Erythroblast (primary cell): ENCODE measurements at regions not wholly inside any gene's neighbourhood (a gene's known extent, or its start where the extent isn't known, plus 50 kb on each side); places are given as distances from the start of the nearest gene placed in this dataset.

ENCODE experiments used
- DNase-seq, 2 experiments: peaks; one replicate each; lab custom pipeline; 2025; lab: John Stamatoyannopoulos, UW
- GATA1 ChIP-seq: IDR thresholded peaks from 2 replicates; pipeline ENCODE4 v1.6.1; 2011; ENCODE audit warnings: low read depth, mild to moderate bottlenecking, control low read depth, low read length, moderate library complexity
- POLR2A ChIP-seq: IDR thresholded peaks from 2 replicates; pipeline ENCODE4 v1.6.1; 2011; ENCODE audit warnings: mild to moderate bottlenecking, low read length

DNA sequence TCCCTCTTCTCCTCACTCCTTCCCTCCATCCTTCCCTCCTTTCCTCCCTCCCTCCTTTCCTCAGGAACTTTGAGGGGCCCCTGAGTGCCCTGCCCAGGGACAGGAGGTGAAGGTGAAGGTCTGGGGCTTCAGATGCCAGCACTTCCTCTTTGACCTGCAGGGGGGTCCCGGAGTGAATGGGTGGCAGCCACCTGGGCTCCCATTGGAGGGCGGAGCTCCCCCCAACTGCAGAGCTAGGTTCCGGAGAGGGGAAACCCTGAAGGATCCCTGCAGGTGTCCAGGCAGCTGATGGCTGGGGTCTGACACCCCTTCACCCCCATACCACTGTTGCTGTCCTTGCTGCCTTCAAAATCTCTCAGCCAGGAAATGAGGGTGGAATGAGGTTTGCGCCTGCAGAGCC lies 1131.3 kb downstream of the BRD1 start:
- no peak for DNase-seq
- no peak for TF ChIP-seq GATA1

DNA sequence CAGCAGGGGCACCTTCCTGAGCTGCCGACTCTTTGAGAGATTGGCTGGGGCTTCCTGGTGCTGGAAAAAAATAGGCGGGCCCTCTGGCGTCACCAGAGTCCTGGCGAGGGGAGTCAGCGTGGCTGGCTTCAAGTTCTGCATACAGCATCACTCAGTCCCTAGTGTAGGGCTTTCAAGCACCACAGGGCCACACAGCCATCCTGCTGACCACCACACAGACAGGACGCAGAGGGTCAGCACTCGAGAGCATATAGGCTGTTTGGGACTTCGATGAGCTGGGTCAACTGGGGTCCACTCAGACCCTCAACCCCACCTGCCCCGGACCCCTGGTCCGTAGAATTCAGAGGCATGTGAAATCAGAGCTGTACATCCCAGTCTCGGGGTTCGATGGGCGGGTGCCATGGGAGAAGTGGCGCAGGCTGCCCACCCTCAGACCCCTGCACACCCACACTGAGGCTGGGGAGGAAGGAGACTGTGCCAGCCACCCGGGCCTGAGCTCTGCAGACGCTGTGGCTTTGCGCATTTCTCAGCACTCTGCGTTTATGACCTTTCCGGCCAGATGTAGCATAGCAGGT lies 1131.9 kb downstream of the BRD1 start:
- no peak for DNase-seq
- TF ChIP-seq POLR2A (no peak), GATA1 (no peak)

DNA sequence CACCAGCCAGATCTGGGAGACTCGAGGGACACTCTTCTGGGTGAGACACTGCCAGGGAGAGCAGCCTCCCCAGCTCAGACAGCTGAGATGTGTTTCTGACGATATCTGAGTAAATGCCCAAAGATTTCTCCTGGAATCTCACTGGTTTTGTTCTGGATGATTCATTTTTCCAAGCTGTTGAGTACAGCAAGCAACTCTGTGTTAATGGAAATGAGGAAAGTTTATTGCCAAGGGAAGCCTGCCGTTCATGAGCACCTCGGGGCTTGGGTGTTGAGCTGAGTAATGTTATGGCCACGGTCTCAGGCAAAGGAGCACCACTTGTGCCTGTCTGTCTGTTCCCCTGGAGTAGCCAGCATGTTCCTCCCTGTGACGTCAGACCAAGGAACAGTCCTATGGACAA lies 1132.4 kb downstream of the BRD1 start:
- no peak for DNase-seq
- no peak for TF ChIP-seq GATA1
- no peak for TF ChIP-seq POLR2A

DNA sequence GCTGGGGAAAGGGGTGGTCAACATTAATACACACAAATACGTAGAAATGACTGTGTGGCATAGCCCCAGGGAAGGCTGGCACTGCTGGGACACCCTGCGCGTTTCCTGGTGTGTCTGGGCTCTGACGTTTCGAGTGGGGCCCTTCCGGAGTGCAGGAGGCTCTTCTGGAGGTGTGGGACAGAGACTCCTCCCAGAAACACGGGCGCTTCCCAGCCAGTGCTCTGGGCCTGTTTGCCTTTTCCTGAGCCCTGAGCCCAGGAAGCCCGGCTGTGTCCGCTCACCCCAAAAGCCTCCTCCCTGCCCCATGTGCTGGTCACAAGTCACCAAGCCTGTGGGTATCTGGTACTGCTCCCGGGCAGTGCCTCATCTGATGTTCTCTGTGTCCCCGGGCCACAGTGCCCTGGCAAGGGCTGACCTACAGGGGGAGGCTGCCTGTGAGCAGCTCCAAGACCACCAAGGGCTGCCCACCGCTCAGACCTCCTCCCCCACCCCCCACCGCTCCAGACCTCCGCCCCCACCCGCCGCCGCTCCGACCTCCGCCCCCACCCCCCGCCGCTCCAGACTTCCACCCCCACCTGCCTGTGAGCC lies 1133.3 kb downstream of the BRD1 start:
- no peak for TF ChIP-seq POLR2A
- TF ChIP-seq GATA1: no peak
- DNase-seq: no peak

DNA sequence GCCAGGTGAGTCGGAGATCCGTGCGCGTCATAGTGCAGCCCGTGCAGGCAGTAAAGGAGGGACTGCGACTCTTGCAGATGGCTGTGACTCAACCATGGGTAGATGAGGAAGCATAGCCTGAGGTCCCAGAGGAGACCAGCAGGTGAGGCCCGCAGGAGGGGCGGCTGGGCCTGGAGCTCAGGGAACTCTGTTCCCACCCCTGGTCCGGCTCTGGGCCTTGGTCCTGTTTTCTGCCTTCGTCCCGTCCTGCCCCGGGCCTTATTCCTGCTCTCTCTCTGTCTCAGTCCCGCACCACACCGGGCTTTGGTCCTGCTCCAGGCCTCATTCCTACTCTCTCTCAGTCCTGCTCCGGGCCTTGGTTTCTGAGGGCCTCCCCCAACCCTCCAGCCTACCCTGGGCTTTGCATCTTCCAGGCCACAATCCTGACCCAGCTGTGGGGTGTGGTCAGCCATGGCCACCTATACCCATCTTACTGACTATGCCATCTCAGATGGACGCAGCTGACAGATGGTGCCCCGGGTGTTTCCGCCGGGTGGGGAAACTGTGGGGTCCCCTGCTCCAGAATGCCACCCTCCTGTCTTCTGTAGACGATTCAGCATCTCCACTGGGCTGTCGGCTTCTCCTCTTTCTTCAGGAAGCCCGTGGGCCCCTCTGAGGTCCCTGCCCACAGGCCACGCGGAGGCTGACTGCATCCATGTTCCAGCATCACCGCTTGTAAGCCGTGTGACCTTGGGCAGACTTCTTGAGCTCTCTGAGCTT lies 1134.1 kb downstream of the BRD1 start:
- DNase-seq: no peak
- TF ChIP-seq POLR2A: no peak
- TF ChIP-seq GATA1: no peak

DNA sequence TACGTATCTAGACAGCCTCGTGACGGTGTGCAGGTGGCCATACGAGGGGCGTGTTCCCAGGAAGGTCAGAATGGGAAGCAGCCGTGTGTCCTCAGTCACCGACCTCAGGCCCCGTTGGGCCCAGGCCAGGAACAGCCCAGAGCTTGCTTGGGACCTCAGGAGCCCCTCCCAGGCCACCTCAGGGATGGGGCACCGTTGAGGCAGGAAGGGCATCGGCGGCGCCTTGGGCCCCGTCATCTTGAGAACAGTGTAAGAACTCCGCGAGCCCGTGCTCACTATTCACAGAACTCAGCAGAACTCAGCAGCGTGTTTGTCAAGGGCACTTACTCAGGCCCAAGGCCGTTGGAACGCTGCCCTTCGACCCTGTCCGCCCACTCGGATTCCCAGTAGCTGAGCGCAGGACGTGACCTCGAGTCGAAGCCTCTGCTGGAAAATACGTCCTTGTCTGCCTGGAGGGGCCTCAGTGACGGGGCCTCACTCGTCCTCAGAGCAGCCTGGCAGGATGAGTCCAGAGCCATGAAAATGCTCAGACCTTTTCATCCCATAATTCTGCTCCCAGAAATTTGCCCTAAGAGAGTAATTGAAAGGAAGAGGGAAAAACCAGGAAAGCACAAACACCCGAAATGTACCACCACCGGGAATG lies 1134.8 kb downstream of the BRD1 start:
- no peak for TF ChIP-seq POLR2A
- no peak for TF ChIP-seq GATA1
- DNase-seq: no peak

DNA sequence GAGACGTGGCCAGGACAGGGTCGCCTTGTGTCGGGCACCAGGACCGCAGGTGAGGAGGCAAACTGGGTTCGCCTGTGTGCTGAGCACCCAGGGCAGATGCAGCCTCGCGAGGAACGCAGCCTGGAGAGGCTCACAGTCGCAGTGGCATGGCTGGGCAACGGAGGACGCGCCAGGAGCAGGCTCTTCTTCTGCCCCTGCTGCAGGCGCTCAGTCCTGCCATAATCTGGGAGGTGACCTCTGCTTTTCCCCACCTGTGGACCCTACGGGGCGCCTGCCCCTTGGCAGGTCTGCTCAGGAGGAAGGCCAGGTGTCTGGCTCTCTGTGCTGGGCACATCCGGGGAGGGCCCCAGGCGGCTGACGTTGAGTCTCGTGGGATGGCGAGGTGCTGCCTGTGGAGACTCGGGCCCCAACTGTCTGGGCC lies 1136.2 kb downstream of the BRD1 start:
- TF ChIP-seq POLR2A (no peak), GATA1 (no peak)
- no peak for DNase-seq

DNA sequence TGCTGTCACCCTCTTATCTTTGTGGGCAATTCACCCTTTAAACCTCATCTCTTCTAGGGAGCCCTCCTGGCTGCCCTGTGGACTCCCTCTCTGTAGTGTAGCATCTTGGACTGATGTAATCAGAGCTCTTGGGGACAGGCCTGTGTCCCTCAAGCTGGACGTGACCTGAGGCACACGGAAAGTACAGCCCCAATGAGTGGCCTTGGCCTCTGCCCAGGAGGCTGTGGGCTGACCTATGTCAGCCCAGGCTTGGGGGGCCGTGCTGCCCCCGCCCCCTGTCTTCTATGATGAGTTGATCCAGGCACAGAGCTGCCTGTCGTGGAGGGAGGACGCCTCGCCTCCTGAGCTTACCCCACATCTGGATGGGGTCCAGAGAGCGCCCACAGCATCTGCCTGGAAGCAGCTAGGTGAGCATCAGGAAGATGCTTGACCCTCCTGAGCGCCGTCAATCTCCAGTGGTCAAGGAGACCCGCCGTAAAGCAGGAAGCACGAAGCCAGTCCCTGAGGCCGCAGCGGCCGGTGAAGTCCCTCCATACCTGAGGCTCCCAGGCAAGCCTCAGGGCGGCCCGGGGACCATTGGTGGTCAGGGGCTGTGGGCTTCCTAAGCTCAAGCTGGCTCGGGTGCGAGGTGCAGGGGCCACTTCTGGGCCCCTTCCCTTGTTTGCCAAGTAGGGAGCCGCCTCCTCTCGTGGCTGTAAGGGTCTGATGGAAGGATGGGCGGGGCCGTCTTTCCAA lies 1136.9 kb downstream of the BRD1 start:
- DNase-seq: no peak
- TF ChIP-seq POLR2A (no peak), GATA1 (no peak)

DNA sequence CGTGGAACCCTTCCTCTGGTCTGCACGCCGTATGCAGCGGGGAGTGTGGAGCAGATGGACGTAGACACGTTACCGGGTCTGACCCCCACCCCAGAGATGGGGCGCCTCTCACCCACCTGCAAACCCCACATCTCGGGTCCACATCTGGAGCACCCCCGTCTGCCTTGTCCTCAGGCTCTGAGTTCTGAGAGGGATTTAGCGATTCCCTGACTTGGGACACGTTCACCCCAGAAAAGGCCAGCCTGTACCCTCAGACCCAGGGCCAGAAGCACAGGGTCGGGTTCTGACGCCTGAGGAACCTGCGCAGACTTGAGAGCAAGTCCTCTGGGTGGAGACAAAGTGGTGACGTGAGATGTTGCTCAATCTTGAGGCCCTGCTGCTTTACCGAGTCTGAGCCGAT lies 1138.5 kb downstream of the BRD1 start:
- DNase-seq: no peak
- TF ChIP-seq POLR2A: no peak
- TF ChIP-seq GATA1: no peak

DNA sequence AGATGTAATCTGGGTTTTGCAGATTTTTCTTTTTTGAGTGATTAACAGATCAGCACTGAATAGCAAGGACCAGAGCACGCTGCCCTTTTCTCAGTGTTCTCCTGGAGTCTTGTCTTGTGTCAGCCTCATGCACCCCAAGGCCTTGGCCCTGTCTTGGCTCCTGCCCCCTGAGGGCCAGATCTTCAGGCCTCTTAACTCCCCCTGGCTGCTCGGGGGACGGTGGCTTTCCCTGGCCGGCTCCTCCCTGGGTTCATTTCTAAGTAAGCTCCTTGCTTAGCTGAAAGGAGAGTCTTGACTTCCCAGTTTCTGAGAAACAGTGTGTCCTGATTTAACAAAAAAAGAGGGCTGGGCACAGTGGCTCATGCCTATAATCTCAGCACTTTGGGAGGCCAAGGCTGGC lies 1139.3 kb downstream of the BRD1 start:
- no peak for DNase-seq
- TF ChIP-seq POLR2A (no peak), GATA1 (no peak)

DNA sequence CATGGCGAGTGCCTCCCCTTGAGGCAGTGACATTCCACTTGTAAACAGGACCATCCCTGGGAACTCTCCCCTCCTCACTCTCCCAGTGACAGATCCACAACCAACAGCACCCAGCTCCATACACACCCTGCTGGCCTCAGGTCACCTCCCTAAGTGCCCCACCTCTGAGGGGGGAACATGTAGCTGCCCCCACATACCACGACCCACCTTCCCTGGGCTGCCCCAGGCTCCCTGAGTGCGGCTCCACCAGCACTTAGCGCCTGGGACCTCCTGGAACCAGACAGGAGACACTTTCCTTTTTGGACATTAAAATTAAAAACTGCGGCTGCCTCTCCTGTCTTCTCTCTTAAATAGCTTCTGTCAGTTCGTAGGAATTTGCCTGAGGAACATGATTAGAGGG lies 1140.1 kb downstream of the BRD1 start:
- DNase-seq: no peak
- TF ChIP-seq GATA1 (no peak), POLR2A (no peak)

DNA sequence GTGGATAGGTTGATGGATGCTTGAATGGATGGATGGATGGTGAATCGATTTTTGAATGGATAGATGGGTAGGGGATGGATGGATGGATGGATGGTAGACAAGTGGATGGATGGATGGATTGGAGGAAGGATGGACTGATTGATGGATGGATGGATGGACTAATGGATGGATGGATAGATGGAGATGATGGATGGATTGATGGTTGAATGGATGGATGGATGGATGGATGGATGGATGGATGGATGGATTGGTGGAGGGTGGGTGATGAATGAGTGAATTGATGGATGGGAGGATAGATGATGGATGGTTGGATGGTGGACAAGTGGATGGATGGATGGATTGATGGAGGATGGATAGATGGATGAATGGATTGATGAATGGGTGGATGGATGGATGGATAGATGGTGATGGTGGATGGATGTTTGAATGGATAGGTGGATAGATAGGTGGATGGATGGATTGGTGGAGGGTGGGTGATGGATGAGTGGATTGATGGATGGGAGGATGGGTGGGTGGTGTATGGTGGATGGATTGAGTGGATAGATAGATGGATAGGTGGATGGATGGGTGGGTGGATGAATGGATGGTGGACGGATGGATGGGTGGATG lies 1140.9 kb downstream of the BRD1 start:
- TF ChIP-seq POLR2A: no peak
- TF ChIP-seq GATA1: no peak
- DNase-seq: no peak

DNA sequence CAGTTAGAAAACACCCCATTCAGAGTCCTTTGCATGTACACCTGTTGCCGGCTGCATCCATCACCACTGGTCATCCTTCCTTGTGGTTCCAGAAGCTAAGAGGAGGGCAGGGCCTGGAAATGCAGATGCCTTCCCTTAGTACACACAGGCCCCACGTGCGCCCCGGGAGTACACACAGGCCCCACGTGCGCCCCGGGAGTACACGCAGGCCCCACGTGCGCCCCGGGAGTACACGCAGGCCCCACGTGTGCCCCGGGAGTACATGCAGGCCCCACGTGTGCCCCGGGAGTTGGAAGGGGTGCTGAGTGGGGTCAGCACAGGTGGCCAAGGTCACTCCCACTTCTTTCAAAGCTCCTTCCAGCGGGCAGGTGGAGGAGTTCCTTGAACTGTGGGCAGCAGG lies 1141.9 kb downstream of the BRD1 start:
- TF ChIP-seq POLR2A (no peak), GATA1 (no peak)
- no peak for DNase-seq
